ENCODE measurements at regions not wholly inside any gene's neighbourhood (a gene's known extent, or its start where the extent isn't known, plus 50 kb on each side); places are given as distances from the start of the nearest gene placed in this dataset.

GRCh38 chrX:137930533-137930932 is 364.6 kb downstream of the ZIC3 start:
- TF ChIP-seq RAD21 (CRISPR knock-in tag; conservative IDR thresholded peaks at IDR 0.05 in 1 of 2, IDR thresholded peaks at IDR 0.05 in 1 of 2) (no peak), POLR2A (conservative IDR thresholded peaks at IDR 0.05) (no peak), ZC3H4 (CRISPR knock-in tag; IDR thresholded peaks at IDR 0.05; ENCODE audit: borderline replicate concordance) (no peak)

All from K562 (cell line).